Lower lobe of right lung (tissue), 2 donors: ENCODE measurements at regions not wholly inside any gene's neighbourhood (a gene's known extent, or its start where the extent isn't known, plus 50 kb on each side); places are given as distances from the start of the nearest gene placed in this dataset.
A peak's percentile ranks its signal among the peaks of the same experiment; 100 is the strongest.

Source experiments
- ATAC-seq, 2 donors: fragments of 200-7000 bp; cut with Tn5 transposase; one replicate each; pipeline ENCODE4 v1.9.1; 2020 to 2022; ENCODE audit warnings: mild to moderate bottlenecking in 2 of 2, moderate library complexity in 2 of 2
- DNase-seq: peaks from one replicate; pipeline ENCODE4 v3.0.0-alpha.2; 2020
- H3K27ac ChIP-seq: fragments of 200-600 bp; one replicate; pipeline ENCODE4 v1.8.0; 2022
- H3K27me3 ChIP-seq: fragments of 200-600 bp; one replicate; pipeline ENCODE4 v1.8.0; 2022; ENCODE audit warnings: low read depth
- H3K36me3 ChIP-seq: fragments of 200-600 bp; one replicate; pipeline ENCODE4 v1.8.0; 2022; ENCODE audit warnings: mild to moderate bottlenecking
- H3K4me1 ChIP-seq: fragments of 200-600 bp; one replicate; pipeline ENCODE4 v1.8.0; 2022
- H3K4me3 ChIP-seq: fragments of 200-600 bp; one replicate; pipeline ENCODE4 v1.8.0; 2022; ENCODE audit warnings: mild to moderate bottlenecking
- H3K9me3 ChIP-seq: fragments of 200-600 bp; one replicate; pipeline ENCODE4 v1.8.0; 2022
- CTCF ChIP-seq: fragments of 200-600 bp; IDR thresholded peaks from one replicate; pipeline ENCODE4 v1.8.0; 2022; ENCODE audit warnings: antibody characterized with exemption, mild to moderate bottlenecking
- intact Hi-C: fragments of 100-400 bp; cut with DNase I; formaldehyde crosslinking; loops from one replicate; pipeline ENCODE4 v1.11.0; 2022
- donor health status: DM: no; HTN: yes; CAD: no; lungs with severe emphysema.

- Histone ChIP-seq H3K4me1 (no peaks in the 10 kb centered on the region), H3K9me3 (no peaks in the 10 kb centered on the region), H3K27ac (no peak overlapping the region), H3K4me3 (no peak overlapping the region), H3K36me3 (no peaks in the 10 kb centered on the region), H3K27me3 (no peaks in the 10 kb centered on the region)
- DNase-seq (no peak), ATAC-seq (no peak)
- intact Hi-C loops = no loop called here
- TF ChIP-seq CTCF = no peak
These were observed 297.6 kb upstream of the CHRNA7 start for GRCh38 chr15:31732726-31733125.

- H3K36me3 ChIP-seq = no peaks in the 10 kb centered on the region
- DNase-seq (no peak), ATAC-seq (no peak)
- no peak overlapping the region for H3K4me3 ChIP-seq
- no peaks in the 10 kb centered on the region for H3K4me1 ChIP-seq
- no peaks in the 10 kb centered on the region for H3K9me3 ChIP-seq
- TF ChIP-seq CTCF = no peak
- no peak overlapping the region for H3K27ac ChIP-seq
- H3K27me3 ChIP-seq = no peaks in the 10 kb centered on the region
- intact Hi-C loops = no loop called here
These were observed 296.9 kb upstream of the CHRNA7 start for GRCh38 chr15:31733424-31733823.

GRCh38 chr15:31740203-31740602 is 290.1 kb upstream of the CHRNA7 start:
- no peak overlapping the region for H3K4me3 ChIP-seq
- ATAC-seq (no peak), DNase-seq (no peak)
- peaks cover 10% of the 10 kb centered on the region for H3K9me3 ChIP-seq
- TF ChIP-seq CTCF = no peak
- no peaks in the 10 kb centered on the region for H3K4me1 ChIP-seq
- no peaks in the 10 kb centered on the region for H3K27me3 ChIP-seq
- H3K27ac ChIP-seq = no peak overlapping the region
- no peaks in the 10 kb centered on the region for H3K36me3 ChIP-seq
- intact Hi-C loops = no loop called here

- Histone ChIP-seq H3K4me3 (no peak overlapping the region), H3K27me3 (no peaks in the 10 kb centered on the region), H3K27ac (no peak overlapping the region), H3K36me3 (no peaks in the 10 kb centered on the region), H3K9me3 (peaks cover 13% of the 10 kb centered on the region), H3K4me1 (no peaks in the 10 kb centered on the region)
- no peak for DNase-seq
- intact Hi-C loops = no loop called here
- TF ChIP-seq CTCF = no peak
- no peak for ATAC-seq
These were observed 284.5 kb upstream of the CHRNA7 start for GRCh38 chr15:31745841-31746240.

GRCh38 chr15:31752065-31752762 is 278.1 kb upstream of the CHRNA7 start:
- Histone ChIP-seq H3K27me3 (no peaks in the 10 kb centered on the region), H3K27ac (no peak overlapping the region), H3K4me3 (no peak overlapping the region), H3K4me1 (no peaks in the 10 kb centered on the region), H3K36me3 (no peaks in the 10 kb centered on the region), H3K9me3 (no peaks in the 10 kb centered on the region)
- no peak for TF ChIP-seq CTCF
- DNase-seq (no peak), ATAC-seq (peak in 1 of 2 donors; percentile 54)
- intact Hi-C loops = no loop called here
